K562 (cell line): ENCODE measurements at regions not wholly inside any gene's neighbourhood (a gene's known extent, or its start where the extent isn't known, plus 50 kb on each side); places are given as distances from the start of the nearest gene placed in this dataset.

Experiments
- CTCF ChIP-seq, 3 experiments: IDR thresholded peaks in 2 of 3; conservative IDR thresholded peaks in 1 of 3; 2 replicates each; pipeline ENCODE4 v1.5.1; 2011 to 2012; ENCODE audit warnings: low read length in 3 of 3, mild to moderate bottlenecking in 3 of 3, control low read depth in 2 of 3, improper control_type of control experiment in 1 of 3, inconsistent platforms in 1 of 3, low read depth in 1 of 3, mixed read lengths in 1 of 3, moderate library complexity in 1 of 3; ENCODE audit not compliant: insufficient read depth in 2 of 3
- GABPB1 ChIP-seq: sonication (generic); formaldehyde crosslinking; IDR thresholded peaks from 2 replicates; pipeline ENCODE4 v1.8.0; 2022; ENCODE audit warnings: mild to moderate bottlenecking, missing genetic modification reagents
- IFI16 ChIP-seq: fragments of 250-450 bp; sonication (Bioruptor Pico); IDR thresholded peaks from 2 replicates; pipeline ENCODE4 v2.1.2; 2022; ENCODE audit warnings: mild to moderate bottlenecking, inconsistent platforms
- MAZ ChIP-seq, 2 experiments: fragments of 450-650 bp in 1 of 2; sonication (generic) in 1 of 2; formaldehyde crosslinking; IDR thresholded peaks in 1 of 2; conservative IDR thresholded peaks in 1 of 2; 2 replicates each; pipeline versions ENCODE4 v1.4.0 to v1.5.0; 2020; ENCODE audit warnings: mild to moderate bottlenecking in 1 of 2, missing genetic modification reagents in 1 of 2
- POLR2A ChIP-seq: fragments of 450-650 bp; conservative IDR thresholded peaks from 2 replicates; pipeline ENCODE4 v1.6.1; 2016
- PRDM10 ChIP-seq: fragments of 450-650 bp; IDR thresholded peaks from 2 replicates; pipeline ENCODE4 v1.6.1; 2018; ENCODE audit not compliant: partially characterized antibody
- RERE ChIP-seq: sonication (generic); formaldehyde crosslinking; IDR thresholded peaks from 2 replicates; pipeline ENCODE4 v1.8.0; 2023; ENCODE audit warnings: missing genetic modification reagents, mild to moderate bottlenecking, borderline replicate concordance
- SRF ChIP-seq, 2 experiments: fragments of 250-450, 450-650 bp in 1 of 2; sonication (Bioruptor Pico) in 1 of 2; sonication (generic) in 1 of 2; formaldehyde crosslinking; IDR thresholded peaks; 2 replicates each; pipeline versions ENCODE4 v1.5.0 to v1.5.1; 2020 to 2022; ENCODE audit warnings: mild to moderate bottlenecking in 1 of 2, missing genetic modification reagents in 1 of 2
- THAP7 ChIP-seq: fragments of 250-450 bp; sonication (Bioruptor Pico); IDR thresholded peaks from 2 replicates; pipeline ENCODE4 v1.5.0; 2021
- TRIM28 ChIP-seq: fragments of 450-650 bp; IDR thresholded peaks from 2 replicates; pipeline ENCODE4 v1.6.1; 2017
- USF2 ChIP-seq: sonication (generic); formaldehyde crosslinking; IDR thresholded peaks from 2 replicates; pipeline ENCODE4 v1.5.0; 2020; ENCODE audit warnings: missing genetic modification reagents
- ZBTB1 ChIP-seq: sonication (generic); formaldehyde crosslinking; IDR thresholded peaks from 2 replicates; pipeline ENCODE4 v1.8.1; 2023; ENCODE audit warnings: missing genetic modification reagents, low read depth, mild to moderate bottlenecking, borderline replicate concordance

- TF ChIP-seq GABPB1 (CRISPR knock-in tag) = no peak
- TF ChIP-seq IFI16 (CRISPR knock-in tag) = no peak
- no peak for TF ChIP-seq ZBTB1
- TF ChIP-seq USF2 (CRISPR knock-in tag) = no peak
- TF ChIP-seq RERE (CRISPR knock-in tag) = no peak
- TF ChIP-seq CTCF (IDR thresholded peaks at IDR 0.05 in 2 of 3, conservative IDR thresholded peaks at IDR 0.05 in 1 of 3; ENCODE audit: insufficient read depth in 2 of 3, low read depth in 1 of 3, low read length in 3 of 3) = no peak
- TF ChIP-seq POLR2A = no peak
- no peak for TF ChIP-seq MAZ (CRISPR knock-in tag; conservative IDR thresholded peaks at IDR 0.05 in 1 of 2, IDR thresholded peaks at IDR 0.05 in 1 of 2)
- TF ChIP-seq PRDM10 = no peak
- no peak for TF ChIP-seq TRIM28
- no peak for TF ChIP-seq SRF (CRISPR knock-in tag; IDR thresholded peaks at IDR 0.05)
- no peak for TF ChIP-seq THAP7 (CRISPR knock-in tag)
These were observed 326.3 kb upstream of the TSHZ2 start for GRCh38 chr20:52645822-52646221.
